ENCODE measurements at regions not wholly inside any gene's neighbourhood (a gene's known extent, or its start where the extent isn't known, plus 50 kb on each side); places are given as distances from the start of the nearest gene placed in this dataset.

GRCh38 chr11:129257512-129257911 lies 65.4 kb upstream of the ARHGAP32 start:
- ATAC-seq (no peak), DNase-seq (no peak)
- Histone ChIP-seq H3K9me3 (ENCODE audit: low read length) (no peaks in the 10 kb centered on the region), H3K27ac (ENCODE audit: low read length) (no peak overlapping the region), H4K20me1 (ENCODE audit: low read length) (no peaks in the 10 kb centered on the region), H2AFZ (ENCODE audit: low read length) (no peak overlapping the region), H3K4me3 (ENCODE audit: low read length) (no peak overlapping the region), H3K27me3 (ENCODE audit: low read length) (no peaks in the 10 kb centered on the region), H3K9ac (ENCODE audit: low read length) (no peak overlapping the region), H3K4me1 (ENCODE audit: insufficient read depth, low read length) (no peaks in the 10 kb centered on the region), H3K4me2 (ENCODE audit: low read length) (no peak overlapping the region), H3K9me2 (replicated peaks; ENCODE audit: low read length) (no peaks in the 10 kb centered on the region), H3K36me3 (ENCODE audit: low read depth, low read length) (no peaks in the 10 kb centered on the region), H3F3A (ENCODE audit: low read length, unreplicated experiment) (no peaks in the 10 kb centered on the region), H3K79me2 (ENCODE audit: low read length) (0 out of 2 replicates have a peak, but pooled peaks cover 4% of the 10 kb centered on the region)
- CTCF ChIA-PET = no interaction called here
- TF ChIP-seq EZH2phosphoT487 (IDR thresholded peaks at IDR 0.05; ENCODE audit: borderline replicate concordance, low read length) (no peak), EZH2 (IDR thresholded peaks at IDR 0.05; ENCODE audit: low read length, unreplicated experiment) (no peak), CTCF (conservative IDR thresholded peaks at IDR 0.05; ENCODE audit: low read depth, low read length) (no peak)
- intact Hi-C loops (cut with micrococcal nuclease) = loop anchor here (1.0 kb wide), 1 partner anchor 40 kb away; no protein-coding TSS in a partner anchor
- POLR2A ChIA-PET (ENCODE audit: unreplicated experiment) = no interaction called here
- no TSS peak for BruUV-seq (replicated peaks)

DNA sequence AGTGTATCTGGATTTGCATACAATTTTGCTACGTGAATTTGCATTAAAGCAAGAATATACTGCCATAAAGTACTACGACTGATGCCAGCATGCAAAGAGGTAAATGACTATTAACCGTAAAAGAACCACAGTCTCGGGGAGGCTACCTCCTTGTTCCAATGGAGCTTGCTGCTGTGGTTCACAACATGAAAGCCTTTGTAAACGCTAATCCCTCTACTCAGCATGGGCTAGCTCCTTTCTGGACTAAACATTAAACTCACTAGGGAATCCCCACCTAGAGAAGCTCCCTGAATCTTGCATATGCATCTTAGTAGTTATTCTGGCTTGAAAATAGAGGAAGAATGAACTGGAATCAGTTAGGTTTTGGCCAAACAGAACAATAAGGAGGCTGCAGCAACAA lies 60.5 kb upstream of the ARHGAP32 start:
- Histone ChIP-seq H3K36me3 (ENCODE audit: low read depth, low read length) (no peaks in the 10 kb centered on the region), H3K9me3 (ENCODE audit: low read length) (no peaks in the 10 kb centered on the region), H3K4me3 (ENCODE audit: low read length) (no peak overlapping the region), H2AFZ (ENCODE audit: low read length) (no peak overlapping the region), H3K9ac (ENCODE audit: low read length) (no peak overlapping the region), H3K4me2 (ENCODE audit: low read length) (no peak overlapping the region), H3K4me1 (ENCODE audit: insufficient read depth, low read length) (peaks cover 33% of the 10 kb centered on the region), H3K27me3 (ENCODE audit: low read length) (no peaks in the 10 kb centered on the region), H3F3A (ENCODE audit: low read length, unreplicated experiment) (no peaks in the 10 kb centered on the region), H3K79me2 (ENCODE audit: low read length) (peaks cover 10% of the 10 kb centered on the region), H4K20me1 (ENCODE audit: low read length) (no peaks in the 10 kb centered on the region), H3K27ac (ENCODE audit: low read length) (no peak overlapping the region), H3K9me2 (replicated peaks; ENCODE audit: low read length) (no peaks in the 10 kb centered on the region)
- POLR2A ChIA-PET (ENCODE audit: unreplicated experiment) = no interaction called here
- DNase-seq (no peak), ATAC-seq (no peak)
- intact Hi-C loops (cut with micrococcal nuclease) = no loop called here
- TF ChIP-seq EZH2phosphoT487 (IDR thresholded peaks at IDR 0.05; ENCODE audit: borderline replicate concordance, low read length) (no peak), CTCF (conservative IDR thresholded peaks at IDR 0.05; ENCODE audit: low read depth, low read length) (no peak), EZH2 (IDR thresholded peaks at IDR 0.05; ENCODE audit: low read length, unreplicated experiment) (no peak)
- no TSS peak for BruUV-seq (replicated peaks)
- CTCF ChIA-PET = no interaction called here

GRCh38 chr11:129251067-129251466 lies 58.9 kb upstream of the ARHGAP32 start:
- no peaks in the 10 kb centered on the region for H3F3A ChIP-seq (ENCODE audit: low read length, unreplicated experiment)
- no peaks in the 10 kb centered on the region for H3K27me3 ChIP-seq (ENCODE audit: low read length)
- ATAC-seq = peak; percentile 47
- no peak overlapping the region for H3K9ac ChIP-seq (ENCODE audit: low read length)
- H2AFZ ChIP-seq (ENCODE audit: low read length) = no peak overlapping the region
- H4K20me1 ChIP-seq (ENCODE audit: low read length) = no peaks in the 10 kb centered on the region
- no peaks in the 10 kb centered on the region for H3K9me3 ChIP-seq (ENCODE audit: low read length)
- peaks cover 45% of the 10 kb centered on the region for H3K4me1 ChIP-seq (ENCODE audit: insufficient read depth, low read length)
- no peaks in the 10 kb centered on the region for H3K36me3 ChIP-seq (ENCODE audit: low read depth, low read length)
- DNase-seq = peak; percentile 34
- no peak overlapping the region for H3K27ac ChIP-seq (ENCODE audit: low read length)
- TF ChIP-seq EZH2phosphoT487 (IDR thresholded peaks at IDR 0.05; ENCODE audit: borderline replicate concordance, low read length) (no peak), EZH2 (IDR thresholded peaks at IDR 0.05; ENCODE audit: low read length, unreplicated experiment) (no peak), CTCF (conservative IDR thresholded peaks at IDR 0.05; ENCODE audit: low read depth, low read length) (no peak)
- POLR2A ChIA-PET (ENCODE audit: unreplicated experiment) = no interaction called here
- CTCF ChIA-PET = no interaction called here
- BruUV-seq (replicated peaks) = no TSS peak
- H3K4me2 ChIP-seq (ENCODE audit: low read length) = no peak overlapping the region
- no peaks in the 10 kb centered on the region for H3K9me2 ChIP-seq (replicated peaks; ENCODE audit: low read length)
- peaks cover 10% of the 10 kb centered on the region for H3K79me2 ChIP-seq (ENCODE audit: low read length)
- intact Hi-C loops (cut with micrococcal nuclease) = no loop called here
- H3K4me3 ChIP-seq (ENCODE audit: low read length) = no peak overlapping the region

Data from PC-3 (cell line).